Heart left ventricle (tissue), 16 donors: ENCODE measurements at regions not wholly inside any gene's neighbourhood (a gene's known extent, or its start where the extent isn't known, plus 50 kb on each side); places are given as distances from the start of the nearest gene placed in this dataset.
"Not testable (repeated sequence)": the region's sequence is repeated elsewhere in the genome, so short reads cannot be mapped to it uniquely, and the experiment has no call there.

Experiments
- ATAC-seq, 4 donors: fragments of 200-7000 bp; cut with Tn5 transposase; one replicate each; pipeline ENCODE4 v1.9.1; 2020 to 2022; ENCODE audit warnings: moderate library complexity in 4 of 4, mild to moderate bottlenecking in 3 of 4, moderate number of reproducible peaks in 1 of 4
- DNase-seq, 5 donors: peaks; one replicate each; pipeline ENCODE4 v3.0.0-alpha.2; 2020
- H3K27ac ChIP-seq, 12 donors: fragments of 200-600 bp; sonication (generic) in 4 of 12; one replicate each; pipeline versions ENCODE4 v1.5.0 to v1.8.0; 2016 to 2022; ENCODE audit warnings: mild to moderate bottlenecking in 2 of 12
- H3K27me3 ChIP-seq, 9 donors: fragments of 200-600 bp; sonication (generic) in 2 of 9; one replicate each; pipeline versions ENCODE4 v1.5.1 to v1.8.0; 2016 to 2022; ENCODE audit warnings: mild to moderate bottlenecking in 3 of 9
- H3K36me3 ChIP-seq, 9 donors: fragments of 200-600 bp; sonication (generic) in 2 of 9; one replicate each; pipeline versions ENCODE4 v1.5.0 to v1.8.0; 2018 to 2022; ENCODE audit warnings: mild to moderate bottlenecking in 2 of 9
- H3K4me1 ChIP-seq, 12 donors: fragments of 200-600 bp; sonication (generic) in 4 of 12; one replicate each; pipeline versions ENCODE4 v1.5.0 to v1.8.0; 2016 to 2022; ENCODE audit warnings: mild to moderate bottlenecking in 3 of 12
- H3K4me3 ChIP-seq, 12 donors: fragments of 200-600 bp; sonication (generic) in 4 of 12; one replicate each; pipeline versions ENCODE4 v1.5.0 to v1.8.0; 2017 to 2022; ENCODE audit warnings: mild to moderate bottlenecking in 9 of 12, moderate library complexity in 4 of 12
- H3K9me3 ChIP-seq, 12 donors: fragments of 200-600 bp; sonication (generic) in 4 of 12; one replicate each; pipeline versions ENCODE4 v1.5.0 to v1.8.0; 2016 to 2022; ENCODE audit warnings: mild to moderate bottlenecking in 1 of 12
- CTCF ChIP-seq, 12 donors: fragments of 200-600 bp; sonication (generic) in 4 of 12; IDR thresholded peaks; one replicate each; pipeline versions ENCODE4 v1.5.0 to v1.8.0; 2018 to 2022; ENCODE audit warnings: antibody characterized with exemption in 12 of 12, mild to moderate bottlenecking in 5 of 12
- POLR2A ChIP-seq, 2 donors: fragments of 450-650 bp; IDR thresholded peaks; one replicate each; pipeline ENCODE4 v1.6.1; 2017; ENCODE audit warnings: antibody characterized with exemption in 2 of 2, mild to moderate bottlenecking in 2 of 2, moderate library complexity in 2 of 2
- WGBS, 4 donors: extraction: QIAGEN DNeasy Blood & Tissue Kit in 2 of 4; methylation state at CpG; one replicate each; pipeline versions ENCODE4 v1.1.5 to v1.1.7; 2013 to 2018; 5-methylcytosine and 5-hydroxymethylcytosine counted together
- intact Hi-C, 10 donors: fragments of 100-400 bp; cut with DNase I; formaldehyde crosslinking; loops; one replicate each; pipeline versions ENCODE4 v1.11.1 to v1.14.2; 2022
- donor health status: ischemic (EF 13 %, LVEDD 7.1; RV severe dilation, severe dysfunction).
- donor health status: healthy with polysubstance abuse.
- donor health status: DM: no; HTN: yes; CAD: no.
- donor health status: DM: no; HTN: no; CAD: no.
- donor health status: ischemic (EF 25% LVEDD 6.9; RV normal size, moderate dysfunction).
- donor health status: ischemic (EF 25% LVEDD 5.7; RV mildly dilated, moderate dysfunction).
- donor health status: healthy.
- donor health status: DM: yes; HTN: yes; CAD: no.
- donor health status: ischemic (EF 35%, LVEDD 5.7; RV mildly dilated, moderate dysfunction).
- donor health status: nonischemic (EF 11% LVEDD 7.7; RV severe dilation, severe dysfunction).
- donor health status: DM: yes; HTN: yes; CAD: no.
- donor health status: PGD.
- donor health status: ischemic (EF 29% LVEDD 5.4; RV normal size, mild dysfunction).
- donor health status: nonischemic (EF 23%, LVEDD 6.1; RV moderate dilation, normal function).

- Histone ChIP-seq H3K36me3 (no peaks in the 10 kb centered on the region), H3K4me3 (no peak overlapping the region), H3K4me1 (no peaks in the 10 kb centered on the region), H3K27me3 (no peaks in the 10 kb centered on the region), H3K9me3 (no peaks in the 10 kb centered on the region), H3K27ac (no peak overlapping the region)
- 85 to 96% (median 94%) methylated on average over 1 of the region's 1 CpG for WGBS, 4 donors
- ATAC-seq (no peak), DNase-seq (no peak)
- TF ChIP-seq POLR2A (IDR thresholded peaks at IDR 0.05) (no peak), CTCF (IDR thresholded peaks at IDR 0.05) (no peak)
- intact Hi-C loops: loop anchor here in 1 of 10 donors (10.0 kb wide), 1 partner anchor 116 kb away; the partner anchor contains the start of gene NEK6
These were observed 118.7 kb upstream of the NEK6 start for GRCh38 chr9:124139001-124139400.

- ATAC-seq: no peak
- DNase-seq: no peak
These were observed 116.7 kb upstream of the NEK6 start for GRCh38 chr9:124140941-124141568.

GRCh38 chr9:124144561-124145123 lies 113.1 kb upstream of the NEK6 start:
- ATAC-seq, H3K4me3 ChIP-seq, H3K36me3 ChIP-seq, DNase-seq, H3K4me1 ChIP-seq, H3K27ac ChIP-seq, H3K9me3 ChIP-seq, intact Hi-C loops, H3K27me3 ChIP-seq: not testable (repeated sequence)
- 58 to 64% (median 63%) methylated on average over 10 of the region's 10 CpGs for WGBS, 4 donors

More at GRCh38 chr9:124140941-124141568, 116.7 kb upstream of the NEK6 start:
- H3K4me1 ChIP-seq: no peaks in the 10 kb centered on the region
- H3K4me3 ChIP-seq: no peak overlapping the region
- 75 to 87% (median 80%) methylated on average over 6 of the region's 6 CpGs for WGBS, 4 donors
- no peak overlapping the region for H3K27ac ChIP-seq
- intact Hi-C loops: no loop called here
- H3K27me3 ChIP-seq: no peaks in the 10 kb centered on the region
- H3K9me3 ChIP-seq: no peaks in the 10 kb centered on the region
- H3K36me3 ChIP-seq: no peaks in the 10 kb centered on the region
- TF ChIP-seq CTCF (IDR thresholded peaks at IDR 0.05): no peak
- no peak for TF ChIP-seq POLR2A (IDR thresholded peaks at IDR 0.05)

- 75 to 87% (median 83%) methylated on average over 4 of the region's 4 CpGs for WGBS, 4 donors
- intact Hi-C loops: no loop called here
- H3K27ac ChIP-seq: no peak overlapping the region
These were observed 111.7 kb upstream of the NEK6 start for GRCh38 chr9:124146031-124146561.

More at GRCh38 chr9:124146031-124146561, 111.7 kb upstream of the NEK6 start:
- no peak overlapping the region for H3K4me3 ChIP-seq
- ATAC-seq (no peak), DNase-seq (no peak)
- no peaks in the 10 kb centered on the region for H3K4me1 ChIP-seq
- no peak for TF ChIP-seq POLR2A (IDR thresholded peaks at IDR 0.05)
- TF ChIP-seq CTCF (IDR thresholded peaks at IDR 0.05): no peak
- no peaks in the 10 kb centered on the region for H3K9me3 ChIP-seq
- no peaks in the 10 kb centered on the region for H3K36me3 ChIP-seq
- H3K27me3 ChIP-seq: peaks cover 0 to 4% (median 0%) of the 10 kb centered on the region in 9 donors
